ENCODE measurements at regions not wholly inside any gene's neighbourhood (a gene's known extent, or its start where the extent isn't known, plus 50 kb on each side); places are given as distances from the start of the nearest gene placed in this dataset.

GRCh38 chr1:73772941-73773340 is 425.0 kb downstream of the LRRIQ3 start:
- WGBS, 4 donors, result 66 to 80% (median 72%) methylated on average over 3 of the region's 3 CpGs
- Histone ChIP-seq H3K9me3 (replicated peaks in 1 of 3) (no peaks in the 10 kb centered on the region), H3K4me1 (replicated peaks in 1 of 2) (no peaks in the 10 kb centered on the region), H3K27ac (no peak overlapping the region), H3K4me3 (no peak overlapping the region), H3K36me3 (replicated peaks in 1 of 2) (no peaks in the 10 kb centered on the region), H3K27me3 (no peaks in the 10 kb centered on the region)
- intact Hi-C loops (cut with DNase I), result no loop called here
- no peak for DNase-seq
- TF ChIP-seq CTCF (IDR thresholded peaks at IDR 0.05) (no peak), POLR2A (IDR thresholded peaks at IDR 0.05) (no peak)

- no peak overlapping the region for H3K27ac ChIP-seq
- H3K4me3 ChIP-seq, result no peak overlapping the region
- no peaks in the 10 kb centered on the region for H3K4me1 ChIP-seq (replicated peaks in 1 of 2)
- 80 to 93% (median 92%) methylated on average over 3 to 8 of the region's 8 CpGs for WGBS, 4 donors
- no peaks in the 10 kb centered on the region for H3K27me3 ChIP-seq
- H3K36me3 ChIP-seq (replicated peaks in 1 of 2), result no peaks in the 10 kb centered on the region
- no peaks in the 10 kb centered on the region for H3K9me3 ChIP-seq (replicated peaks in 1 of 3)
- intact Hi-C loops (cut with DNase I), result no loop called here
- TF ChIP-seq CTCF (IDR thresholded peaks at IDR 0.05) (no peak), POLR2A (IDR thresholded peaks at IDR 0.05) (no peak)
- no peak for DNase-seq
Measured at GRCh38 chr1:73771396-73771795, 426.6 kb downstream of the LRRIQ3 start.

- H3K9me3 ChIP-seq (replicated peaks in 1 of 3), result no peaks in the 10 kb centered on the region
- no peaks in the 10 kb centered on the region for H3K36me3 ChIP-seq (replicated peaks in 1 of 2)
- H3K4me1 ChIP-seq (replicated peaks in 1 of 2), result no peaks in the 10 kb centered on the region
- no peak overlapping the region for H3K27ac ChIP-seq
- intact Hi-C loops (cut with DNase I), result no loop called here
- TF ChIP-seq CTCF (IDR thresholded peaks at IDR 0.05) (no peak), POLR2A (IDR thresholded peaks at IDR 0.05) (no peak)
- 84 to 91% (median 85%) methylated on average over 7 to 10 of the region's 10 CpGs for WGBS, 4 donors
- no peak overlapping the region for H3K4me3 ChIP-seq
- no peaks in the 10 kb centered on the region for H3K27me3 ChIP-seq
- no peak for DNase-seq
Measured at GRCh38 chr1:73770109-73770905, 427.7 kb downstream of the LRRIQ3 start.

GRCh38 chr1:73766786-73767348 is 431.1 kb downstream of the LRRIQ3 start:
- intact Hi-C loops (cut with DNase I), result no loop called here
- Histone ChIP-seq H3K4me3 (no peak overlapping the region), H3K36me3 (replicated peaks in 1 of 2) (no peaks in the 10 kb centered on the region), H3K27me3 (no peaks in the 10 kb centered on the region), H3K4me1 (replicated peaks in 1 of 2) (no peaks in the 10 kb centered on the region), H3K27ac (no peak overlapping the region), H3K9me3 (replicated peaks in 1 of 3) (peaks cover 0 to 5% (median 0%) of the 10 kb centered on the region in 3 donors)
- WGBS, 4 donors, result 71 to 82% (median 75%) methylated on average over 3 of the region's 3 CpGs
- TF ChIP-seq CTCF (IDR thresholded peaks at IDR 0.05) (no peak), POLR2A (IDR thresholded peaks at IDR 0.05) (no peak)
- DNase-seq, result no peak

All from adrenal gland (tissue), 9 donors.